ENCODE measurements at regions not wholly inside any gene's neighbourhood (a gene's known extent, or its start where the extent isn't known, plus 50 kb on each side); places are given as distances from the start of the nearest gene placed in this dataset.

DNA sequence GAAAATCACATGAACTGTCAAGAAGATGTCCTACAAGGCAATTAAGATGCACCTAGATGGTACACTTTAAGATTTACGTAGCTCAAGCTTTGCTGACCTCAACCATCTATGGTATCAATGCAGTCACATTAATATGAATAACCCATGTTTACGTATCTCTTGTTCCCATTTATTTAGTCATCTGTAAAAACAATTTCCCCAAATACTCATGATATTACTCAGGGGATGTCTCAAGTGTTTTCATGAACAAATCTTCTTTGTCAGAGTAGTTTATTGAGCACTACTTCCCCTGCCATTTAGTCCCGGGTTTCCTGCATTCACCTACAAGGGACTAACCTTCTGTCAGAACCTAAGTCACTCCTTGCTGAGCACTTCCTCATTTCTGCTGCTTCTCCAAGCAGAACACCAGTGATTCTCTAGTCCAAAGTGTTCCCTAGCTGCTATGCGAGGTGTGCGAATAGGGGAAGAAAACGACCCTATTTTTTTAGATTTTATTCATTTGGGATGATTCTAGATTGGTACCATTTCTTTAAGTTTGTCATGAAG is 554.3 kb upstream of the LRRC4C start:
- Histone ChIP-seq H3K4me1 (ENCODE audit: low read length) (no peaks in the 10 kb centered on the region), H3K9me2 (replicated peaks; ENCODE audit: insufficient read depth, low read length) (no peaks in the 10 kb centered on the region), H4K20me1 (ENCODE audit: insufficient read depth, low read length) (no peaks in the 10 kb centered on the region), H3K27me3 (replicated peaks; ENCODE audit: insufficient read depth, low read length) (no peaks in the 10 kb centered on the region), H3K36me3 (replicated peaks; ENCODE audit: insufficient read depth, low read length) (no peaks in the 10 kb centered on the region), H3K9me3 (replicated peaks; ENCODE audit: insufficient read depth, low read length) (no peaks in the 10 kb centered on the region; the same call in 1 of the 2 replicates), H3K4me2 (ENCODE audit: low read depth, low read length) (no peak overlapping the region), H3K79me2 (ENCODE audit: low read length) (no peaks in the 10 kb centered on the region), H3K9ac (ENCODE audit: low read length) (no peak overlapping the region), H3F3A (ENCODE audit: insufficient read depth, low read length) (no peaks in the 10 kb centered on the region), H3K4me3 (ENCODE audit: low read length) (no peak overlapping the region), H3K27ac (ENCODE audit: low read length) (no peak overlapping the region), H2AFZ (ENCODE audit: low read length) (no peak overlapping the region)
- TF ChIP-seq EZH2 (optimal IDR thresholded peaks at IDR 0.05; ENCODE audit: low read depth, low read length) (no peak), EZH2phosphoT487 (IDR thresholded peaks at IDR 0.05; ENCODE audit: low read length) (no peak)
- TF ChIP-seq, protein P1, sequence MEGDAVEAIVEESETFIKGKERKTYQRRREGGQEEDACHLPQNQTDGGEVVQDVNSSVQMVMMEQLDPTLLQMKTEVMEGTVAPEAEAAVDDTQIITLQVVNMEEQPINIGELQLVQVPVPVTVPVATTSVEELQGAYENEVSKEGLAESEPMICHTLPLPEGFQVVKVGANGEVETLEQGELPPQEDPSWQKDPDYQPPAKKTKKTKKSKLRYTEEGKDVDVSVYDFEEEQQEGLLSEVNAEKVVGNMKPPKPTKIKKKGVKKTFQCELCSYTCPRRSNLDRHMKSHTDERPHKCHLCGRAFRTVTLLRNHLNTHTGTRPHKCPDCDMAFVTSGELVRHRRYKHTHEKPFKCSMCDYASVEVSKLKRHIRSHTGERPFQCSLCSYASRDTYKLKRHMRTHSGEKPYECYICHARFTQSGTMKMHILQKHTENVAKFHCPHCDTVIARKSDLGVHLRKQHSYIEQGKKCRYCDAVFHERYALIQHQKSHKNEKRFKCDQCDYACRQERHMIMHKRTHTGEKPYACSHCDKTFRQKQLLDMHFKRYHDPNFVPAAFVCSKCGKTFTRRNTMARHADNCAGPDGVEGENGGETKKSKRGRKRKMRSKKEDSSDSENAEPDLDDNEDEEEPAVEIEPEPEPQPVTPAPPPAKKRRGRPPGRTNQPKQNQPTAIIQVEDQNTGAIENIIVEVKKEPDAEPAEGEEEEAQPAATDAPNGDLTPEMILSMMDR (IDR thresholded peaks at IDR 0.05; ENCODE audit: low read length), result no peak
- DNase-seq, result no peak

DNA sequence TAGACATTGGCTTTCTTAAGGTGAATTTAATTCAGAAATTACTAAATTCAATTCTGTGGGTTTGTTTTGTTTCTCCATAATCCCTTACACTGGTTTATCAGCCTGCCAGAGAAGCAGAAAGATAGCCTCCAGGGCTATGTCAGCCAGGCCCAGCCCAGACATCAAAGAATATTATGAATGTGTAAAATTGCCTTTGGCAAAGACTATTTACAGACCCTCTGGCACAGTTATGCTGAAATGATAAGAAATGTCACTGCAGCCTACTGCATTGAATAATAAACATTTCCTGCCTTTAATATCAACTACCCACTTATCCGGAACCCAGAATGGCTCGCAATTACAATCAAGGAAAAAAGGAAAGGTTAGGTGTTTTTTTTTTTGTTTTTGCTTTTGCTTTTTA is 562.5 kb upstream of the LRRC4C start:
- Histone ChIP-seq H4K20me1 (ENCODE audit: insufficient read depth, low read length) (no peaks in the 10 kb centered on the region), H3K4me1 (ENCODE audit: low read length) (no peaks in the 10 kb centered on the region), H3K27ac (ENCODE audit: low read length) (no peak overlapping the region), H3K4me2 (ENCODE audit: low read depth, low read length) (no peak overlapping the region), H3K4me3 (ENCODE audit: low read length) (no peak overlapping the region), H3F3A (ENCODE audit: insufficient read depth, low read length) (no peaks in the 10 kb centered on the region), H2AFZ (ENCODE audit: low read length) (no peak overlapping the region), H3K9ac (ENCODE audit: low read length) (no peak overlapping the region), H3K79me2 (ENCODE audit: low read length) (no peaks in the 10 kb centered on the region), H3K9me3 (replicated peaks; ENCODE audit: insufficient read depth, low read length) (no peaks in the 10 kb centered on the region), H3K9me2 (replicated peaks; ENCODE audit: insufficient read depth, low read length) (no peaks in the 10 kb centered on the region), H3K27me3 (replicated peaks; ENCODE audit: insufficient read depth, low read length) (no peaks in the 10 kb centered on the region), H3K36me3 (replicated peaks; ENCODE audit: insufficient read depth, low read length) (no peaks in the 10 kb centered on the region)
- TF ChIP-seq EZH2phosphoT487 (IDR thresholded peaks at IDR 0.05; ENCODE audit: low read length) (no peak), EZH2 (optimal IDR thresholded peaks at IDR 0.05; ENCODE audit: low read depth, low read length) (no peak)
- TF ChIP-seq, protein P1 (IDR thresholded peaks at IDR 0.05; ENCODE audit: low read length), result no peak
- DNase-seq, result no peak

DNA sequence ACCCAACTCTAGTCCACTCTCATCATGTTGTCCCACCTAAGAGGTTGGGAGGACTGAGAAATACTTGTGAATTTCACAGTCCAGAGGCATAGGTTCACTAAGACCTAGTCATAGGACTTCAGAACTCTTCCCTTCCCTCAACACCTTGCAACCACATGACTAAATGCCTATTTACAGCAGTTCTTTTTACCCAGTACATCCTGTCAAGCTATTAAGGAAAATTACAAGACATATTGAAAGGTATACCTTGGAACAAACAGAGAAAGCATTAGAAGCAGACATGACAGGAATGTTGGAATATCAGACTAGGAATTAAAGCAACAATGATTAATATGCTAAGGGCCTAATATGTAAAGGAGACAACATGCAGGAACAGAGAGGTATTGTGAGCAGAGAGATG is 563.8 kb upstream of the LRRC4C start:
- TF ChIP-seq, protein P1 (IDR thresholded peaks at IDR 0.05; ENCODE audit: low read length), result no peak
- TF ChIP-seq EZH2phosphoT487 (IDR thresholded peaks at IDR 0.05; ENCODE audit: low read length), result no peak
- H3K79me2 ChIP-seq (ENCODE audit: low read length), result no peaks in the 10 kb centered on the region
- DNase-seq, result no peak
- H3K4me2 ChIP-seq (ENCODE audit: low read depth, low read length), result no peak overlapping the region
- no peaks in the 10 kb centered on the region for H3K9me3 ChIP-seq (replicated peaks; ENCODE audit: insufficient read depth, low read length)
- no peak overlapping the region for H3K4me3 ChIP-seq (ENCODE audit: low read length)
- H3K27ac ChIP-seq (ENCODE audit: low read length), result no peak overlapping the region
- no peak overlapping the region for H3K9ac ChIP-seq (ENCODE audit: low read length)
- no peaks in the 10 kb centered on the region for H3K27me3 ChIP-seq (replicated peaks; ENCODE audit: insufficient read depth, low read length)
- no peak overlapping the region for H2AFZ ChIP-seq (ENCODE audit: low read length)
- H4K20me1 ChIP-seq (ENCODE audit: insufficient read depth, low read length), result no peaks in the 10 kb centered on the region
- H3K36me3 ChIP-seq (replicated peaks; ENCODE audit: insufficient read depth, low read length), result no peaks in the 10 kb centered on the region
- H3K4me1 ChIP-seq (ENCODE audit: low read length), result no peaks in the 10 kb centered on the region
- no peaks in the 10 kb centered on the region for H3K9me2 ChIP-seq (replicated peaks; ENCODE audit: insufficient read depth, low read length)
- H3F3A ChIP-seq (ENCODE audit: insufficient read depth, low read length), result no peaks in the 10 kb centered on the region

Data from MM.1S (cell line).